ENCODE measurements at regions not wholly inside any gene's neighbourhood (a gene's known extent, or its start where the extent isn't known, plus 50 kb on each side); places are given as distances from the start of the nearest gene placed in this dataset.
"Not testable (repeated sequence)": the region's sequence is repeated elsewhere in the genome, so short reads cannot be mapped to it uniquely, and the experiment has no call there.

DNA sequence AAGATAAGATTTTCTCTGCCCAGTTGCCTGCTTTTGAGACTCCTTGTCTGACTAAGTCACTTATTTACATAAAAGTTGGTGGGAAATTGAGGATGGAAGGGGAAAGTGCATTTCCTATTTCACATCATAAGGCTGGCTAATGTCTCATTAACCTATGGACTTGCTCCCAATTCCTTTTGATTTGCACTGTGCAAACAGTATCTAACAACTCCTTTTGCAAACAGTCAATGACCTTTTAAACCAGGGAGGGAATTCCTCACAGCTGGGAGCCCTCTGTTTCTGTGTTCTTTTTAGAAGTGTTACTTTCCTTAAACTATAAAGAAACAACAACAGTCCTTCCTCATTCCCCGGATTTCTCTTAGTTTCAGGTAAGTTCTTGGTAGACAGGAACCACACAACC, 272.8 kb downstream of the RND3 start:
- no peak for DNase-seq (ENCODE audit: low read depth, low spot score)

DNA sequence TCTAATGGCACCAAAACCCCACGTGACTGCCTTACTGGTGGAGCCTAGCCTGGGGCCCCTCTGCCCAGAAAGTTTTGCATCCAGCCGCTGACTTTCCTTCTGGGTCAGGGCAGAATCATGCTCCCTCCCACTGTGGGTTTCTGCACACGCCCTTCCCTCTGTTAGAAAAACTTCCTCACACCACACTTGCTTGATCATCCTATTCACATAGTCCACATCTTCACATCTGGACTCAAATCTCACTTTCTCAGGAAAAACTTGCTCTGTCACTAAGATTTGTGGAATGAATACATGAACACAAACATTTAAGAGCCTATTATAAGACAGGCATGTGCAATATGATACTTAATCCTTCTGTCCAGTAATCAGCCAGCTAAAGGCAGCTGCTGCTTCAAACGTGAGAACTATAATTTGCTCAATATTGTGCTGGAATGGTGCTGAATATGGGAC, 274.7 kb downstream of the RND3 start:
- no peak for DNase-seq (ENCODE audit: low read depth, low spot score)

DNA sequence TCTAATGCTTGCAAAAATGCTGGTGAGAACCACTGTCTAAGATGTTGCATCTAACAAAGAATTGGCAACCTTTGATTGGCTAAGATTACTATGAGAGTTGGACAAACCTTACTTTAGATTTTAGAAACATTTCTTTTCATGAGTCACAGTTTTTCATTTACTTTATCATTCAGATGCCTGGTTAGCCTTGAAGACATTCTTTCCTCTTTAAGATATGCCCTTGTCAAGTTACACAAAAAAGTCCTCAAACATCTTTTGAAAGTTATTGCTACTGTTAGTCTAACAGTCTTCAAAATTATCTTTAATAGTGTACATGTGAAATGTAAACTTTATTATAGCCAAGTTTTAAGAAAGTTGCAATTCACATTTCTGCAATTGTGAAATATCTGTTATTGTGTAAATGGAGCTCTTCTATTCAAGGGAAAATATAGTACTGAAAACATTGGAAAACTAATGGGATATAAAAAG, 276.3 kb downstream of the RND3 start:
- DNase-seq (ENCODE audit: low read depth, low spot score): peak; percentile 30

DNA sequence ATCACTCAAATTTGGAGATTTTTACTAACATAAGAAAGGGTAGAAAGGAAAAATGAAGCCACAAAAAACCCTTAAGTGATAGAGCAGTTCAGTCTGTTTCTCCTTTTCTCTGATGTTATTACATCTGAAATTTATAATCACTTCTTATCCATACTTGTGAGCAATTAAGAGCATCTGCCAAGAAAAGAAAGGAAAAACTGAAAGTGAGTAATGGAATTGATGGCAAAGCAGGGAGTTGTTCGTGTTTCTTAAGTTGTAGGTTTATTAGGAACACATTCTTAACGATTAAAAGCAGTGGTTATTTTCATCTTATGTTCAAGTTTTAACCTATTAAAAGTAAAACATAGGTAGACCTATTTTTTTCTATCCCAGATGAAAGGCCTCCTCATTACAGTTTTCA, 277.7 kb downstream of the RND3 start:
- DNase-seq (ENCODE audit: low read depth, low spot score): no peak

DNA sequence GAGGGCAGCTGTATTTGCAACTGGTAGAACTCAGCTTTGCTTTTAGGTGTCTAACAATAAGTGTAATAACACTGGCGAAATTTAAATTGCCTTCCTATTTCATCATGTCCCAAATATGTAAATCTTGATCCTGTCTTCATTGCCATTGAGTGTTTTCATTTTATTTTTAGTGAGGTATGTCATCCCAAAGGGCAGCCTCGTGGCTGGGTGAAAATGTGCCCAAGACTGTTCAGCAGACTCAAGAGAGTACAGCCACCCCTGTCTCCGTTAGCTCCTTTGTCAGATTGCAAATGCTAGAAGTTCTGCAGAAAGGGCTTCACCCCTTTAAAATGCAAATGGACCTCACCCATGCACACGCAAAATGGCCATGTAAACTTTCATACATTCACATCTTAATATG, 278.8 kb downstream of the RND3 start:
- DNase-seq (ENCODE audit: low read depth, low spot score): no peak

DNA sequence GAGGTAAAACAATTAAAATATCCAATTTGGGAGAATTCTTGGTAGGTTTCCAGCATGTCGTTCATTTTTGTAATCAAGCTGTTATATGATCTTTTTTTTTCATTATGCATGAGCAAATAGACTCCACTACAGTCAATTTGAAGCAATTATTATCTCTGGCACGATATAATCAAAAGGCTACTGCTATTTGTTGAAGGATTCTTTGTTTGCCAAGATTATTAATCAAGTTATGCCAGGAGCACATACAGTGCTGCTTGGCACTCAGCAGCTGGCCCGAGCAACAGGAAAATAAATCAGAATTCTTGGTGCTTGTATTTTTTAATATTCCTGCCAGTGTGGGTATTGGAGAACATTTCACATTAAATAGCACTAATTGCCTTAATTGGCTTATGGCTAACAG, 279.5 kb downstream of the RND3 start:
- no peak for DNase-seq (ENCODE audit: low read depth, low spot score)

DNA sequence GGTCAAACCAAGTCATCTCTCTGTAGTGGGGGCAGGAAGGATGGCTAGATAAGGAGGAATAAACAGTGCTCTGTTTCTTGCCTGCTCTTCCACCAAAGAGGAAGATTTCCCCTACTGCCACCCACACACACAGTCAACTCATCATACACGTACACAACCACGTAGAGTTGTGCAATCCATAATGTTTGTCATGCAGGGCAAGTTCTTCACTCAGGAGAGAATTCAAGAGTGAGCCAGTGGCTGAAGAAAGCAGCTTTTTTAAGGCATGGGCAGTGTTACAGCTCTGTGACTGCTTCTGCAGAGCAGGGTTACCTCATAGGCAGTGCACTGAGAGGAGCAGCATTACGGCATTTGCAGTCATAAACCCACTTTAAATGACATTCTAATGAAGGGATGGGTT, 283.0 kb downstream of the RND3 start:
- DNase-seq (ENCODE audit: low read depth, low spot score): peak; percentile 9

DNA sequence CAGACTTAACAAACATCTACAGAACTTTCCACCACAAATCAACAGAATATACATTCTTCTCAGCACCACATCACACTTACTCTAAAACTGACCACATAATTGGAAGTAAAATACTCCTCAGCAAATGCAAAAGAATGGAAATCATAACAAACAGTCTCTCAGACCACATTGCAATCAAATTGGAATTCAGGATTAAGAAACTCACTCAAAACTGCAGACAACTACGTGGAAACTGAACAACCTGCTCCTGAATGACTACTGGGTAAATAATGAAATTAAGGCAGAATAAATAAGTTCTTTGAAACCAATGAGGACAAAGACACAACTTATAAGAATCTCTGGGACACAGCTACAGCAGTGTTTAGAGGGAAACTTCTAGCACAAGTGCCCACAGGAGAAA, 292.7 kb downstream of the RND3 start:
- not testable (repeated sequence) for DNase-seq (ENCODE audit: low read depth, low spot score)

DNA sequence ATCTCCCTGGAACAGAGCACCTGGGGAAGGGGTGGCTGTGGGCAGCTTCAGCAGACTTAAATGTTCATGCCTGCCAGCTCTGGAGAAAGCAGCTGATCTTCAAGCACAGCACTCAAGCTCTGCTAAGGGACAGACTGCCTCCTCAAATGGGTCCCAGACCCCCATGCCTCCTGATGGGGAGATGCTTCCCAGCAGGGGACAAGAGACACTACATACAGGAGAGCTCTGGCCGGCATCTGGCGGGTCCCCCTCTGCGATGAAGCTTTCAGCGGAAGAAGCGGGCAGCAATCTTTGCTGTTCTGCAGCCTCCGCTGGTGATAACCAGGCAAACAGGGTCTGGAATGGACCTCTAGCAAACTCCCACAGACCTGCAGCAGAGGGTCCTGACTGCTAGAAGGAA, 294.8 kb downstream of the RND3 start:
- DNase-seq (ENCODE audit: low read depth, low spot score): no peak

DNA sequence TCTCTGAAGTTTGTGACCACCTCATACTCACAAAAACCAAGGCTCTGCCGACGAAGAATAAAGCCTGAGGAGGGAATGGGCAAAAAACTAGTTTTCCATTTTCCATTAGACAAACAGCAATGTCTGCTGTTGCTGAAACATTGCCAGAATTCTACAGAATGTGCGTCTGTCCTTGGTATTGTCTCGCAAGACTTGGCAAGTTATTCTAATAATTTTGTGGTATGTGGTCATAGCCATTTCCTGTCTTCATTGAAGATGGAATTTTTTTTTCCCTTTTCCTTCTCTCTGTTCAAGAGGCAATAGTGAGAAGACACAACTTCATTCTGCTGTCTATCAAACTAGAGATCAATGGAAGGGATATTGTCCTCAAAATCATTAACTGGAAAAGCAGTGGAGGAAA, 296.1 kb downstream of the RND3 start:
- DNase-seq (ENCODE audit: low read depth, low spot score): peak; percentile 51

DNA sequence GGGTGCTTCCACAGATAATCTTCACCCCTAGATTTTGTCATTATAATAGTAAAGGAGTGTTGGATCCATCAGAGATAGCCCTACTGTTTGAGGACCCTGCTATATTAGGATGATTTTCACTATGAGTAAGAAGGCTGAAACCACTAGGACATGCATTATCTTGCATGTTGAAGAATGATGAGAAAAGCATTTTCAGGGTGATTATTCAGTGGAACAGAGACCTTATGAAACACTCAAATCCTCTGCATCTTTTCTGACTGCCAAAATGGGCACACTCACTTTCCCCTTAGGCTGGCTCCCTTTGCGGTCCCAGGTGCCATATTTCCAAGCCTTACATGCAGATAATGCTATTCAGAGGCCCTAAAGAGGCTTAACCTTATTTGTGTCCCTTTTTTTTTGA, 296.9 kb downstream of the RND3 start:
- no peak for DNase-seq (ENCODE audit: low read depth, low spot score)

DNA sequence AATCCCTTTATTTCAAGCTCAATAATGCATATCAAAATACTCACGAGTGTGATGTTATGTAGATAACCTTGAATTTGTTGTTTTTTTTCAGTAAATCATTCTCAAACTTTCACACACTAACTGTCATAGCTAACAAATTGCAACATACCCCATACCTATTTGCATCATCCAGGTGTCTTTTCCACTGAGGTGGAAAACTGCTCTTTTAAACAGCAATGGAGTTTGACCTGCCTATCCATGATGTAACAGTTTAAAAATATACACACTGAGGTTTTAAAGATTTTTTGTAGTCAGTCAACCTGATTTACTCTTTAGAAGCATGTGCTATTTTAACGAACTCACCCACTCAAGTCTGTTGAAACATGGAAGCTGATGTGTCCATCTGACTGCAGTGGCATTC, 298.7 kb downstream of the RND3 start:
- DNase-seq (ENCODE audit: low read depth, low spot score): no peak

DNA sequence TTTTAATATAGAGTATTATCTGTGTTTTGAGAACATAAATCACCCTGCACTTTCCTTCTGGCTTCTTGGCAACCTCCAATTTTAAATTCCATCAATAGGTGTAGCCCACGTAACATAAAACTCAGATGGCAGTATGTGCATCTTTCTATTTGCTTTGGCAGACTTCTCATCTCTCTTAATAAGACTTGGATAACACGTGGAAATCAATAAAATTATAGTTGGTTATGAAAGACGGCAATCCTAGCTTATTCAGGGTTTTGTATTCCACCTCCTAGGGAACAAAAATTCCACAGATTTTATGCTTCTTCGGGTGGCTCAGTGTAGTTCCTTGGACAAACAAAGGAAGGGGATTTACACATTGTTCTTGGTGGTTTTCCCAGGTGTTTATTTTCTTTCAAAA, 299.3 kb downstream of the RND3 start:
- DNase-seq (ENCODE audit: low read depth, low spot score): no peak

DNA sequence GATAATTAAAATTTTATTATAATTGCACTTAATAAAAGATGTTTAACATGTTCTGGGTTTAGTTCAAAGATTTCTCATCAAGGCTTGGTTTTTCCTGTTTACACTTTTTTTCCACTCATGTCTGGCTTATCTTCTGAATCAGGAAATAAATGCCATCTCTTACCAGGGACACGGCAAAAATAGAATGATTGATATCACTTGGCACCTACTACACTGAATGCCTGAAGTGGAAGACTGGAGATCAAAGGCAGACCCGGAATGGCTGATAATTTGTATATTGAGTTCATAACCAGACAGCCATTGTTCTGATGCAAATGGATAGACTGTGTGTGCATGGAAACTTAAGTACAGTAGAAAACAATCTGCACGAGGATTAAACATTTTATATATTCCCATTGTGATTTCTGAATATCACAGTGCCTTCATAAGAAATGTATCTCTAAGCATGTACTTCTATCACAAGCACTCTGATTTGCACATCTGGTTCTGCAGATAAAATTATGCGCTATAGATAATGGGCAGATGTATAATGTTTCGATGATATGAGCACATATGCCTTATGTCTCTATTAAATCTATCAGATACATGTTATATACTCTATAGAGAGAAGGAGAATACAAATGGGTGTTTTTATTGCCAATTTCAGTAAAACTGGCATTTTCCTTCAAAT, 304.8 kb downstream of the RND3 start:
- peak; percentile 29 for DNase-seq (ENCODE audit: low read depth, low spot score)

DNA sequence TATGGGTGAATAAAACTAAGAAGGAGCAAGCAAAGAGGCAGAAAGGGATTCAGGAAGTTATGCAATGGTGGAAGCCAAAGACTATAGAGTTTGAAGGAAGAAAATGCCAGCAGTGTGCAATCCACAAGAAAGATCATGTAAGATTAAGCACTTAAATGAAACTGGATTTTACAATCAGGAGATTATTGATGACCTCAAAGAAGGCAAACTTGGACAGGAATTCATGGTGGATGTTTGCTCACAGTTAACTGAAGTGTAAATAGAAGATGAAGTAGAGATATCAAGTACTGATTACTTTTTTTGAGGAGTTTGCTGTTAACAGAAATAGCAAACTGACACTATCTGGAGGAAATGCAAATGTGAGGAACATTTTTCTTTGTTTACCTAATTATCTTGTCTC, 308.9 kb downstream of the RND3 start:
- DNase-seq (ENCODE audit: low read depth, low spot score): no peak

DNA sequence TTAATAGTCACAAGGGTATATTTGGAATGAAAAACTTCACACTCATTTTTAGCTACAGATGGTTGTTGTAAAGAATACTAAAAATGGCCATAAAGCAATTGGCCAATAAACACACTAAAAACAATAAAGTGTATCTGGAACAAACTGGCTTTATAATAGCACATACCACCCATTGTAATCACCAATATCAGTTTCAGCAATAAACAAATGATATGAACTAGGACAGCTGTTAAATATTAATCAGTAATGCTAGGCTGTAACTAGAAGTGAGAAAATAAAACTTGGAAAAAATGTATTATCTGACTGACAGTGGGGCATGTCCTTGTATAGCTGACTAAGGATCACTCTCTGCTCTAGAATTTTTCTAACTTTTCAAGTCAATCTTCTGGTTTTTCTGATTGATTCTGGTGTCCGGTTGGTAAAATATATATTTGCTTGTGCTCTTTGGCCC, 312.5 kb downstream of the RND3 start:
- DNase-seq (ENCODE audit: low read depth, low spot score): no peak

DNA sequence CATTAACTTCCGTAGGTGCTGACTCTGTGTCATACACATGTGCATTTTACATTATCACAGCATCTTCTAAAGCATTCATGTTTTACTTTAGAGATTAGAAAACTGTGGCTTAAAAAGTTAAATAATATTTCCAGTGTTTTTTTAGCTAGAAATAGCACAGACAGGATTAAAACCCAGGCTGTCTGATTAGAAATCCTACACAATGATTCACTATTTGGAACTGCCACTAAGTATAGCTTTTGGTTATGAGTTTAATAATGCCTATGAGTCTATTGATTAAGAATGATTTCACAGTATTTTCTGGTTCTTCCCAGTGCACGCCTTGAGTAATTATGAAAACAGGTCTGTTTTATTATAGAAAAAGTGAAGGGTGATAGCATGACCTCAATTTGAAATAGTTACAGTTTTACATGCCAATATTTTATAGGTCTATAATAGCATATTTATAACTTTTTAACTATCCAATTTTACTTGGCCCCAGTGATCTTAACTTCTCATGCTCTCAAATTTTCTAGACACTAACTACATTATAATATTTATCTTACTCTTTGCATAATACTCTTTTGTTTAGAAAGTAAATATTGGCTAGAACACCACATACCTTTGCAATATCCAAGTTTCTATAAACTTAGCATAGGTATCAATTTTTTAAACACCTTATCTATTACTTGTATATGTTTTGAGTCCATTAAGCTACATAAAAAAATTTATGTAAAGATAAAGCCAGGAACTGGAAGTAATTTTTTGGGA, 313.2 kb downstream of the RND3 start:
- no peak for DNase-seq (ENCODE audit: low read depth, low spot score)

DNA sequence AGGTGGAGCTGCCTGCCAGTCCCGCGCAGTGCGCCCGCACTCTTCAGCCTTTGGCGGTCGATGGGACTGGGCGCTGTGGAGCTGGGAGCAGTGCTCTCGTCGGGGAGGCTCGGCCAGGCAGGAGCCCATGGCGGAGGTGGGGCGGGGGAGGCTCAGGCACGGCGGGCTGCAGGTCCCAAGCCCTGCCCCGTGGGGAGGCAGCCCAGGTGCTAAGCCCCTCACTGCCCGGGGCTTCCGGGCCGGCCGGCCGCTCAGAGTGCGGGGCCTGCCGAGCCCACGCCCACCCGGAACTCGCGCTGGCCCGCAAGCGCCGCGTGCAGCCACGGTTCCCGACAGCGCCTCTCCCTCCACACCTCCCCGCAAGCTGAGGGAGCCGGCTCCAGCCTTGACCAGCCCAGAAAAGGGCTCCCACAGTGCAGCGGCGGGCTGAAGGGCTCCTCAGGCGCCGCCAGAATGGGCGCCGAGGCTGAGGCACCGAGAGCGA, 316.4 kb downstream of the RND3 start:
- no peak for DNase-seq (ENCODE audit: low read depth, low spot score)

DNA sequence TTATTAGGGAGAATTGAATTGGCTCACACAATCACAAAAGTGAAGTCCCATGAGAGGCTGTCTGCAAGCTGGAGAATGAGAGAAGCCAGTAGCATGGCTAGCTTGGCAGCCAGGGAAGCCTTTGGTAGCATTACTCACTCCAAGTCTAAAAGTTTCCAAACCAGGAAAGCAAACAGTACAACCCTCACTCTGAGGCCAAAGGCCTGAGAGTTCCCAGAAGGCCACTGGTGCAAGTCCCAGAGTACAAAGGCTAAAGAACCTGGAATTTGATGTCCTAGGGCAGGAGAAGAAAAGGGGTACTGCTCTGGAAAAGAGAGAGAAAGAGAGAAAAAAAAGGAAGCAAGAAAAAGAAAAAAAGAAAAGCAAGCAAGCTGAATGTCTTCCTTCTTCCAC, 318.2 kb downstream of the RND3 start:
- peak; percentile 65 for DNase-seq (ENCODE audit: low read depth, low spot score)

DNA sequence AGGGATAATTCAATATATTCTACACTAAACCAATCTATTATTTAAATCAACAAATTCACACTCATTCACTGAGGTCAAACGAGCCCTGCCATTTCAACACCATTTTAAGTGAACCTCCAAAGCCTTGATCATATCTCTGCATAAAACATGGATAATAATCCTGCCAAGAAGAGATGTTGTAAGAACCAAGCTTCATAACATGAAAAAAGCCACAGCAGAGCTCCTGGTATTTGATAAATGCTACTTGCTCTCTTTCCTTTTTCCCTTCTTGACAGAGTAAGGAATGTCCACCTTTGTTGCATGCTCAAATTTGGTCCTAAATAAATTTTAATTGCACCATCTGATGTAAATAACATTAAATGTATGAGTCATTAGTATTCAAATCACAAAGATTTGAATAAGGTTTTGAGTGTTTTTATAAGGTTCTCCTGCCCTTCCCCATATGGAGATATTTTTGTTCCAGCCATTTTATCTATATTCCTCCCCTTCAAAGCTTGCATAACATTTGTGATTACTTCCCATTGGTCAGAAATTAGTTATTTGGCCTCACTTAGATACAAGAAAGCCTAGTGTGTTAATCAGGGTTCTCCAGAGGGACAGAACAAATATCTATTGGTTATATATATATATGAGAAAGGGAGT, 318.8 kb downstream of the RND3 start:
- no peak for DNase-seq (ENCODE audit: low read depth, low spot score)

DNA sequence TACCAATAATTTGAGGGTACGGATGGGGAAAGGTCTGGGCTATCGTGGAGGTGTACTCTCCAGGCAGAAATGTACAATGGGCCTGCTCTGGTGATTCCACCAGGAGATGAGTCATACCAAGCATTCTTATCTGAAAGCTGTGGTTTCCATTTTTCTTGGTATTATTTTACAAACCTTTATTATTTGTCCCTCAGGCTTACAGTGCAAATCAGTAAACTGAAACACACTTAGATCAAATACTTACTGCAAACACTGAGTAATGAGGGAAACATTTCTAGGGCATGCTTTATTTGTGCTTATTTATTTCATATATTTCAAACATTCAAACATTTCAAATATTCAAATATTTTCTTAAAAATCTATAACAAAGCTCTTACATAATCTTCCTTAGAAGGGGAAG, 319.8 kb downstream of the RND3 start:
- peak; percentile 73 for DNase-seq (ENCODE audit: low read depth, low spot score)

DNA sequence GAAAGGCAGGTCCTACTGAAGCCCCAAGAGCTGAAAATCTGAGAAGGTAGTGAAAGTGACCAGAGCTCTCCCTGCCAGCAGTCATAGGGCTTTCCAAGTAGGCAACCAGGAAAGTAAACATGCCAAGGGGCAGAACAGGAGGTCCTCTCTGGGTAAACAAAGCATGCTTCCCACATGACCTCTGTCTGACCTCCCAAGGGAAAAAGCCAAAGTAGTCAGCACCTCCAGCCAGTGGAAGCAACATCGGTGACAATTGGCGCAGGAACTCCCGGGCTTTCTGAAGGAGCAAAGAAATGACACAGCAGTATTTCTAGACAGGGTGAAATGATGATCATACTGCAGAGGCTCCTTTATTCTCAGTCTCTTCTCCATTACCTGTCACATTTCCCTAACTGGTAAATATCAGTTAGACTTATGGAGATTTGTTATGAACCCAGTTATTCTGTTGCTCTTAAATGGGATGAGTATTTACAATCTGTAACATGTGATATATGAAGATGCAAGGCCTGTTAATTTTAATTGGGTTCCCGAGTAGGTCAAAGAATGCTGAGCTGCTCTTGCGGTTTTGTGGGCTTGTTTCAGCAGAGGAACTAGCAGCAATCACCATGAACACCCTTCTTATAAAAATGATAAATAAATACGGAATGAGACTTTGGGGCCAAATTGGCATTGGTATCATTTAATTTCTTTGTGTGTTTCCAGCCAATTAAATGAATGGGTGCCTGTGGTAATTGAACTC, 321.0 kb downstream of the RND3 start:
- DNase-seq (ENCODE audit: low read depth, low spot score): peak; percentile 91

All from astrocyte of the hippocampus (primary cell).